CD4-positive, alpha-beta T cell treated with Interleukin-17A for 1 hour (primary cell): ENCODE measurements at regions not wholly inside any gene's neighbourhood (a gene's known extent, or its start where the extent isn't known, plus 50 kb on each side); places are given as distances from the start of the nearest gene placed in this dataset.
A peak's percentile ranks its signal among the peaks of the same experiment; 100 is the strongest.
"Not testable (repeated sequence)": the region's sequence is repeated elsewhere in the genome, so short reads cannot be mapped to it uniquely, and the experiment has no call there.

Source experiments
- DNase-seq: peaks from one replicate; pipeline ENCODE4 v3.0.0-alpha.2; 2020

DNA sequence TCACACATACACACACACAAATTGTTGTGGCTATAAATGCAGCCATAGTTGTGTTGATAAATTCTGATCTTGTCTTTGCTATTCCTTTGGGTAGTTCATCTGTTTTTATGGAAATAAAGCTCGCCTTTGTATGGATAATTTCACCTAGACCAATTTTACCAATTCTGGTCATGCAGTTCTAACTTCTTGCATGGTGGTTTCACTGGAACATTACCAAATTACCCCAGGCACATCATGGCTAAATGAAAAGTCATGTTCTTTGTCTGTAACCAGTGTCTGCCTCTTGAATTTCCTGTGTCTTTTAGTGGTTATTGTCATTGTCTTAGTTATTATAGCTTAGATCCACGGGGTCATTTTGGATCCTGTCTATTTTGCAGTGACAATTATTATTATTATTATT, 50.3 kb upstream of the TMC1 start:
- no peak for DNase-seq

DNA sequence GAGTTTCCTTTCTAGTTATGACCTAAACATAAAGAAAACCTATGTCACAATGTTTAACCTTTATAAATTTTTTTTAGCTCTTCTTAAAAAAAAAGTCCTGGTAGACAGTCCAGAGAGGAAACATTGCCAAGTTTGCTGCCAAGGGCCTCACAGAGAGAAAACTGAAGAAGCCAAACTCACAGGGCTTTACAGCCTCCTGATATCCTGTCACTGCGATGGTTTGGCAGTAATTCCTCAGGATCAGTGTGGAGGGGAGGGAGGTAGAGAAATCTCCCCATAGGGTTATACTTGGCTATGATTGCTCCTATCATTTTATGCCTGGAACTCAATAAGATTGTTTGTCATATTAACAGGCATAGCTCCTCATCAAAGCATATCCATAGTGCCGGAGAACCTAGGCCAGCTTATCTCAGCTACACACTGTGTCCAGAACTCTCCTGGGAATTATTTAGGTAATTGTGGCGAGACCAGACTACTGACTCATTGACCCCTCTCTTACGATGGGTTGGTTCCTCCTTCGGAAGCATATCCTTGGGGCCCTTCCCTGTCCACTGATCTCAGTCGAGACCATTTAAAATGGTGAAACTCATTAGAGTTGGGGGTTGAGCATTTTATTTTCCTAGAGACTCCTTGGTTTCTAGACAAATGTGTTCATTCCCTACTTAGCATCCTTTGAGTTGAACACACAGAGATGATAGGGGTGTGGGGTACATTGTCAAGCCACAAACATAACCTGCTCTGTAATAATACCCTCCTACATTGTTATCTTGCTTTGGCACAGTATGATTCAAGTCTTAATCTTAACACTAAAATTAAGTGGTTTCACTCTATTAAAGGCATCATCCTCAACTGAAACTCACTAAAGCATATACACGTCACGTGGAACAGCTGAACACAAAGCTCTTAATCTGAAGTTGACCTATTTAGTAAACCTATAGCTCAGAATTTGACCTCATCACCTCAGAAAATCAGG, 53.4 kb upstream of the TMC1 start:
- no peak for DNase-seq

DNA sequence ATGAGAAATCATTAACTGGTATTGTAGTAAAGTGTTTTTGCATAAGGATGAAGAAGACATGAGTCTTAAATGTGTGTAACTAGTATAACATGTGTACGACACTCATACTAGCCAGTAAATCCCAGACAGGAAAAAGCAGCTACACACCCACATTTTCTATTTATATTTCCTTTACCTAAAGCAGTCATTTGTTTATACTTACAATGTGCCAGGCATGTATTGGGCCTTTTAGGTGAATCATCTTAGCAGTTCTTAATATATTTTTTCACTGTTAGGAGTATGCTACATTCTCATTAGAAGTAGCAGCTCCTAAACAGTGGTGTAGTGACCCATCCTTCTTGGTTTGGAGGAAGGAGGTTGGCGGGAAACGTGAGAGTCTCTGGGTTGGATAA, 55.8 kb upstream of the TMC1 start:
- no peak for DNase-seq

DNA sequence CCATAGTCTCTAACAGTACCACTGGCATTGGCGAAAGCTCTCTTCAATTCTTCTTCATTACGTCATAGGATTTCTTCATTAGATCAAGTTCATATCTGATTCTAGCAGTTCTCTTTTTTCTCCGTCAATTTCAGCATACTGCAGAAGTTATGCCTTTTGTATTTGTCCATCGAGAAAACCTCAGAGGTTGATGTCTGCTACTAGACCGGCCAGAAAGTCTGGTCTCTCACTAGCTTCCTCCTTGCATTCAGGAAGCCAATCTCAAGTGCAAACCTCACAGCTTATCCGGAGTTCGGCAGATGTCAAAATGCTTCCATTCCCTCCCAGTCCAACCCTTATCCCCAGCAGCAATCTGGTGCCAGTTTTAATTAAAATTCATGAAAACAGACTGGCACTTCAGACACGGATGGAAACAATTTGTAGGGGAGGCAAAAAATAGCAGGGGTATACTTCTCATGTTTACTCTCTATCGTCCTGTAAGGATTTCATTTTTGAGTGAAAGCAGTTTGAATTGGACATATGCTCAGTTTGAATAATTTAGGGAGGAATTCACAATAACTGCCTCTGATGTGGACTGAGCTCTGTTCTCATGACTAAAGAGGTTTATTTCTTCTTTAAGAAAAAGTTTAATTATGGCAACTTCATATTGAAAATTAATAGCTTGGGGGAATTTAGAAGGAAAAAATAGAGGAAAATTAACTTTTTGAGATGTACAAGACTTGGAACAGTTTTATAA, 56.4 kb upstream of the TMC1 start:
- DNase-seq: no peak

DNA sequence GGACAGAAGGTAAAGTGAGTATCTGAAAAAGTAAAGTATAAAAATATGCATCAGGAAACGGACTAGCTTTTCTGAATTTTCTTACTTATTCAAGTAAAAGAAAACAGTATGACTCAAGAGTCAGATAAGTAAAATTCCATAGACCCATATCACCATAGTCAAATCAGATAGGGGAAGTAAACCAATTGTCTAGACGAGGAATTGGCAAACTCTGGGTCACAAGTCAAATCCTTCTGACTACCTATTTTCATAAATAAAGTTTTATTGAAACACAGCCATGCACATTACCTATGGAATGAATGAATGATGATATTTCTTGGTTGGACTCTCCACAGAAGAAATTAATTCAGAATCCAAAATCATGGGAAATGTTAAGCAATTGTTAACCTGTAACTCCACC, 59.1 kb upstream of the TMC1 start:
- DNase-seq: no peak

DNA sequence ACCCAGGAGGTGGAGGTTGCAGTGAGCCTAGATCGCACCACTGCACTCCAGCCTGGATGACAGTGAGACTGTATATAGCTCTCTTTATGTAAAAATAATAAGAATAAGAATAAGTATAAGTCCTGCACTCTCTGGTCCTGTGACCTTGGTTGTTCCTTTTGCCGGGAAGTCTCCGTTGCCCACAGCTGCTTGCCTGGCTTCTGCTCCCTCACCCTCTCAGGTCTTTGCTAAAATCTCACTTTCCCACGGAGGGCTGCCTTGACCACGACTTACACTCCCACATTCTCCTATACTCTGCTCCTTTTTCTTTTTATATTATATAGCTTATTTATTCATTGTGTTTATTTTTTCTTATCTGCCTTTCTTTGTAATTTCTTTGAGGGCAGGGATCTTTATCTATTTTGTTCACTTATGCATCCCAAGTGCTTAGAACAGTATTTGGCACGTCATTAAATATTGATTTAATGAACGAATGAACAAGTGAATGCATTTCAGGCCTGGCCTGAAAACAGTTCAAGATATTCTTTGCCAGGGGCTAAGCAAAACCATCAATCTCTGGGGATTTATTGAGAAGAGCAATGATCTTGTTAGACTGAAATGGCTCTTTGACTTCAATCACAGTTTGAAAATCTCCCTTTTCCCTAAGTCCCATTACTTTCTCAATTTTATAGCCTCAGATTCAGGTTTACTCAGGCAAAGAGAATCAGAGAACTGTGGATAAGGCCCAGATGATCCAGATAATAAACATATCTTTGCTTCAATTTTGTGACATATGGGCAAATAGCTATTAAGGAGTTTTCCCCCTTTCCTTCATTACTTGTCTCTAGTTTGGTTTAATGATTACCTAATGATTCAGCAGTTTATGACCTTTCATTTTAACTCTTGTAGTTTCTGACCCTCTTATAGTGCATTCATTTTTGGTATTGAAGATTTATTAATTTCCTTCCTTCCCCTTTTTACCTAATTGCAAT, 60.8 kb upstream of the TMC1 start:
- no peak for DNase-seq

DNA sequence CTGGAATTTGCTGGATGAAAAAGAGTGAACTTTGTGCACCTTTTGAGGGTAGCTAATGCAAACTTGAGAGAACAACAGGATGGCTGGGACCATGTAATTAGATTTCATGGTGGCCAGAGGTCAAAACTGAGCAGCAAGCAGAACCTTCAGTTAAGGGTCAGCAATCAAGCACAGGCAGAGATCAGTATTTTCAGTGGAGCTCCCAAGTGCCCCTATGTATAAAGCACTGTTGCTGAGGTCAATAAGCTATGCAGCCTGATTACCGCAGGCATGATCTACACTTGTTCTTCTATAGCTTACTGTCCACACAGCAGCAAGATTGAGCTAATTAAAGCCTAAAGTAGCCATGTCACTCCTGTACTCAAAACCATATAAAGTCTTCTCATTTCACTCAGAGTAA, 62.1 kb upstream of the TMC1 start:
- DNase-seq: no peak

DNA sequence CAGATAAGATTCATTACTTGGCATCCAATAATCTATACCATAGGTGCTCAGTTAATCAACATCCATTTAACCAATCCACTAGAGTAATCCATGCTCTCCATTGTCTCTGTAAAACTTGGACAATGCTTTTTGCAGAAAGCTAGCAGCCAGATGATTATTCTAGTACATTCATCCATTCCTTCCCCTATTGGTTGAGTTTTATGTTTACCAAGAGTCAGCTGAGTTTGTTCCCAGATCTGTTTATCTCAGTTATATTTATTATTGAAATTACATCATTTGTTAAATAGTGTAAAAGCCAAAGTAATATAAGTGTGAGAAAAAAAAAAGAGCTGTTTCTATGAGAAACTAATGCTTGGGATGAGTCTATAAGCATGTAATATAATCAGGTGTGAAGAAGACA, 63.3 kb upstream of the TMC1 start:
- DNase-seq: no peak

DNA sequence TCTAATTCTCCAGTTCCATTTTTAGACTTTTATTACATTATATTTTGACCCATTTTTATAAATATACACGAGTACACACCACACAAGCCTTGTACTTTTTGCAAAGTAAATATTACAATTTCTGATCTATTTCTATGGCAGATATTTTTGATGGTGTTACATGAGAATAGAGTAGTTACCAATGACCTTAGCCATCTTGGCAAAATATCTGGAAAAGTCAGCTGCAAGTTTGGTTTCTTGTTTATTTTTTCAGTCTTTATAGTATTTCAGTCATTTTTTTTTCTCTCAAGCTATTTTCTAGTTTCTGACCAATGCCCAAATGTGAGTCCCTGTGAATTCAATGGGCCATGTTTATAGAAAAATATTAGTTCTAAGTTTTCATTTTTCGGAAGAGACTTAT, 64.0 kb upstream of the TMC1 start:
- no peak for DNase-seq

DNA sequence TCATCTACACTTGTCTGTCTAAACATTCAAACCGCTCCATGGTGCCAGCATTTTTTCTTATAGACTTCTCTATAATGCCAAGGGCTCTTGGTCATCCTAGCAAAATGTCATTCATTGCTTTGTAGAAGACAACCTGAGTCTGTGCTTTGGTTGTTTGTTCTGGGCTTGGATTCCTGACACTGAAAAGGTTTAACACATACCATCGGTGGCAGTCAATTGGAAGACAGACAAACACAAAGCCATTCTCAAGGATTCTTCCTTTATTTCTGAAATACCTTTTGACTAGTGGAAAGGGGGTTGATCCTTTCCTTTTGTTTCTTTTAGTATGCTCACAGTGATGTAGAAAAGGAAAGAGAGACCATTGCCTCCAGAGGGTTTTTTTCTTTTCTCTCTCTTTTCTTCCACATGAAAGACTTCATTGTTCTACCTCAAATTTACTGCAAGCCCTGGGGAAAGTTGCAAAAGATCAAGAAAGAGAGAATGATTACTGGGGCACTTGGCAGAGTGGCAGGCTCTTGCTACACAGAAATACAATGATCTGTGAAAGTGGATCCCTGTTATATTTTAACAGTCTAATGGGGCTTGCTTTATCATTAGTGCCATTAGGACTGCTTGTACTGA, 66.4 kb upstream of the TMC1 start:
- DNase-seq: no peak

DNA sequence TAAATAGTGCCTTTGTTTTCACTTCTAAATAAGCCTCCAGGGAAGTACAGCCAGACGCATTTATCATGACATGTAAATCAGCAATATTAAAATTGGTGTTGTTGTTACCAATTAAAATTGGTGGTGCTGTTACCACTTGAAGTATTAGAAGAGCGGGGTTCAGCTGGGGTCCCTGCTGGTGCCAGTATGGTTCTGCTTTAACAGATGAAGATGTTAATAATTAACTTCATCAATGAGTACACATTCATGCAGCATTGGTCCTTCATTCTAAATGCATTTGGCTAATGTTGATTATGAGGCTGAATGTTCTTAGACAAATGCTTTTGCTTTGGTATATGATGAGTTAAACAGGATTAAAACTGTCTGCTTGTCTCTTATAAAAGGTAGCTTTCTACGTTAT, 67.6 kb upstream of the TMC1 start:
- DNase-seq: no peak

DNA sequence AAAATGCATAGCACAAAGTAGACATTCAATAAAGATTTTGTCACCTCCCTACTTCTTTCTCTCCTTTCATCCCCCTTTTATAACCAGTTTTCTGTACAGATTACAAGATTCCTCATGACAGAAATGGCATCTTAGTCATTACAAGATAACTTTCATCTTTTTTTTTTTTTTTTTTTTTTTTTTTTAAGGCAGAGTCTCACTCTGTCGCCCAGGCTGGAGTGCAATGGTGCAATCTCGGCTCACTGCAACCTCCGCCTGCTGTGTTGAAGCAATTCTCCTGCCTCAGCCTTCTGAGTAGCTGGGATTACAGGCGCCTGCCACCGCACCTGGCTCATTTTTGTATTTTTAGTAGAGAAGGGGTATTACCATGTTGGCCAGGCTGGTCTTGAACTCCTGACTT, 75.2 kb upstream of the TMC1 start:
- DNase-seq: not testable (repeated sequence)

DNA sequence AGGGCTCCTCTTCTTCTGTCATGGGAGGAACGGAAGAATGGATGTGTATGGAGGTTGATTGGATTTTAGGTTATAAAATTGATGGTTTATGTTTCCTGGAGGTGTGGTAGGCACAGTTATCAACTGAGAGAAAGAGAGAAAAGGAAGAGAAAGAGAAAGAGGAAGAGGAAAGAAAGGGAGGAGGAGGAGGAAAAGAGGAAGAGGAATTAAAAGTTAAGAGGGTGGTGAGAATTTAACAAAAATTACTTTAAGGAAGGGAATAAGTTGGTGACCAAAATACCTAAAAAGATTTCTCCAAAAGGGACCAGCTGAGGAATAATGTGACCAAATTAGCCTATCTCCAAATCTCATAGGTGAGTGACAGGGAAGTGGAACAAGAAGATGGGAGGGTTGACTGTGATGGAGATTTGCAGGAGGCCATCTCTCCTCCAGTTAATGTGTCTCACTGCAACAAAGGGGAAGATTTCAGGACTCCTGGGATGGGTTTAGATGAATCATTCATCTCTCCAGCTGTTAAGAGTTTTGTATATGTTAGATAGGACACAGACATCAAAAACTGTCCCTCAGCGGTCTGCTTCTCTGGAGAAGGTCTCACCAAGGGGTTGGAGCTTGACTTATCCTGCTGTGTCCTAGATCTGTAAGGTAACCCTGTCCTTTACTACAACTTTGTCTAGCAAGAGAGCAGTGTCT, 76.0 kb upstream of the TMC1 start:
- no peak for DNase-seq

DNA sequence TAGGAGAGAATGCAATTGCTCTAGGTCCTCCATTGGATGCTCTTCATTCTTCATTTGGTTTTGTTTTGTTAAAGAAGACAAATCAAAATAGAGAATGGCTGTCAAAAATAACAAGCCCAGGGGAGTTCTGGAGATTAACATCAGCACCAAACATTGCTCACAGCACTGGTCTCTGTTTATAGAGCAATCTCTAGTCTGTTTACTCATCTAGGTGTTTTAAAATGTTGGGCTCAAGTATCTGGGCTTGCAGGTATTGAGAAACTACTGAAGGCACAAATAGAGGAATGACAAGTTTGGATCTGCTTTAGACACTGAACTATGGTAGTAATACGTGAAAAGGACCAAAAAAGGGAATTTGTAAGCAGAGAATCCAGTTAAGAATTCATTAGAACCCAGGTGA, 77.0 kb upstream of the TMC1 start:
- no peak for DNase-seq

DNA sequence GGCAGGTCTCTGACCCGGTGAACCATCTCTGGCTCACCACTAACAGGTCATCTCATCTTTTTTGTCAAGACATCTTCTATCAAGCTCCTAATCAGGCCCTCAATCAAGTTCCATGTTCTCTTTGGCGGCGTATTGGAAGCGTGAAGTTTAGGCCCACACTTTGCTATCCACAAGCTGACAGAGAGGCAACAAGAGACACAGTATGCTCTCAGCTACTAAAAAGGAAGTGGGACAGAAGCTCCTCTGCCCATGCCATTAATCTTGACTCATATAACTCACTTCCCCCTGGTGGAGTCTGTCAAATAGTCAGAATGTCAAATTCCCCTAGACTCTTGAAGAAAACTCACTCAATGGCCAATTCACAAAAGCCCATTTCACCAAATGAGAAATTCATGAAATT, 77.6 kb upstream of the TMC1 start:
- DNase-seq: peak; percentile 36

DNA sequence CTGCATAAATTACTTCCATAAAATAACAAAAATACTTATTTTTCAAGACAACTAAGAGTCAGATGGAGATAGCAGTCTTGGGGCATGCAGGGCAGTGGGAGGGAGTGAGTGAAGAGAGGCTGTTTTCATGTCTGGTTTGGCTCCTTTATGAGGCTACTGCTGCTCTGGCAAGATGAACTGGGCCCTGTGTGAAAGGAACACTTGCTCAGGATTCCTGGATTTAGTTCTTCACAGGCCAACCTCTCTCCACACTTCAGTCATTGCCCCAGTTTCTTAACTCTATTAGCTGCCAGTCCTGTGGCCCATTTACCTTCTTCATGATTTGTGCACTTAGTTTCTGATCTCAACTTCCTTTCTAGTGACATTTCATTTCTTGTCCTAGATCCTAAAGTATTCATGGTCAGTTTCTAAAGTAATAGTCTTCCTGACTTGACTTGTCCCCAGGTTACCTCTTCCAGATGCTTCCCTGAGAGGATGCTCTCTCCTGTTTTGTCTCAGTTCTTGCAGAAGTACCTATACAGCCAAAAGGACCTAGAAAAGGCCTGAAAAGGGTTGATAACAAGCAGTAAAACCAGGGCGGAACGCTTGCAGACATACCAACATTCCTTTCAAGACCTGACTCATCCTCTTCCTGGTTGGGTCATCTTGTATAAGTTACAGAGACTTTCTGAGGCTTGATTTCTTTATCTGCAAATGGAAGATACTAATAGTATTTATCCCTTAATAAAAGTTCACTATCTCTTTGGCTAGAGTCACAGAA, 77.0 kb upstream of the ZFAND5 start:
- no peak for DNase-seq

DNA sequence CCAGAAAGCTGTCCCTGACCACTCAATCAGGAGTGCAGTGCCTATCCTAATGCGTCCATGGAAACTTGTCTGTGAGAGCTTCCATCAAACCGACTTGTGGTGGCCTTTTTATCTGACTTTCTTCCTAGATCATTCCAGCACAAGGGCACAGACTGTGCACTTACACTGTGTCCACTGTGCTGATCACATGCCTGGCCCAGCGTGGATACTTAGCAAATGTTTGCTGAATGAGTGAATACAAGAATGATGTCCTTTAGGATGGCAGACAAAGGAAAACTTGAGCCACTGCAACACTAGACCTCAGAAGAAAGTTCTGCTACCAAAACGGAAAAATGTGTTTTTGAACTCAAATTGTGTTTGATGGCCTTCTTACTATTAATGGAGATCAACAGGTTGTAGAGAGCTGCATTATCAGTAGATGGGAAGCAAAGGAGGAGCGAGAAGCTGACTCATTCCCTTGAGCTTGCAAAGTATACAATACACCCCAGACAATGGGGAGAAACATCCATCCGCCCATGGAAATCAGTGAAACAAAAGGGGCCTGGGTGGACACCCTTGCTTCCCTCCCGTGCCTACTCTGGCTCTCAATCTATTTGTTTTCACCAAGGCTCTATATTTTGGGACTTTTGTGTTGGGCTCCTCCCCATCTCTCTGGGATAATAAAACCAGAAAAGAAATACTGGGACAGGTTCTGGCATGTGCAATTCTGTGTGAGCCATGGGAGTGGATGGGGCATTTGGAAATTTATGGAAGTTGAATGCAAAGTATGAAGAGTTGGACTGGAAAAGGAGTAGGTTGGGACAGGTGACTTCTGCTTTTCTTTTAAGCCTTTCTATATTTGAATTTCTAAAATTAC, 76.2 kb upstream of the ZFAND5 start:
- no peak for DNase-seq

DNA sequence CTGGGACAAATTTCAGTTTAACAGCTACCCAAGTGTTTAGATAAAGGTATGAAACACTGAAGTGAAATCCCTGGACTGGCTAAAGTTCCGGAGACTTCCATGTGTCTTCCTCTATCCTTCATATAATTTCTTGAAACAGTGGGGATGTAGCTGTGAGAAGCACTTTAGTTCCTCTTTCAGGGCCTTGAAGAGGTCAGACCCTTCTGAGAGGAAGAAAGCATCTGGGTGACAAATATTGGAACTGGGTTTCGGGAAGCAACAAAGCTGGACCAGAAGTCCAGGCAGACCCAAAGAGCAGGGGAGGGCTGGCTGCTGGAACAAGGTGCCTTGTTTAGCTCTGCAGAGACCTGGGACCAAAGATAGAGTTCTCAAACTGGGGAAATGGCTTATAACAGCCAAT, 75.4 kb upstream of the ZFAND5 start:
- DNase-seq: no peak

DNA sequence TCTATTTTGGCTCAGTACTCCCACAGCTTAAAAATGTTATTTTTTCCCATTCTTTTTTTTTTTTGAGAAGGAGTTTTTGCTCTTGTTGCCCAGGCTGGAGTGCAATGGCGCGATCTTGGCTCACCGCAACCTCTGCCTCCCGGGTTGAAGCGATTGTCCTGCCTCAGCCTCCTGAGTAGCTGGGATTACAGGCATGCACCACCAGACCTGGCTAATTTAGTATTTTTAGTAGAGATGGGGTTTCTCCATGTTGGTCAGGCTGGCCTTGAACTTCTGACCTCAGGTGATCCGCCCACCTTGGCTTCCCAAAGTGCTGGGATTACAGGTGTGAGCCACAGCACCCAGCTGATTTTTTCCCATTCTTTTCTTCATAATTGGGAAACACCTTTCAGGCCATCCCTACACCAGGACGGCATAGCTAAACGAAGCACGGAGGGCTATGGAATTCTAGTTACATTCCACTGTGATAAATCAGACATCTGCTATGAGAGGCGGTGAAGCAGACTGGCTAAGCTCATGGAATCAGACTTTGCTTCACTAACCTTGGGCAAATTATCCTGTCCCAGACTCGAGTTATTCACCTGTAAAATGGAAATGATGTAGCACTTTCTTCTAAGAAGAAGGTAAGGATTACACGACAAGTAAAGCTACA, 68.7 kb upstream of the ZFAND5 start:
- DNase-seq: not testable (repeated sequence)

DNA sequence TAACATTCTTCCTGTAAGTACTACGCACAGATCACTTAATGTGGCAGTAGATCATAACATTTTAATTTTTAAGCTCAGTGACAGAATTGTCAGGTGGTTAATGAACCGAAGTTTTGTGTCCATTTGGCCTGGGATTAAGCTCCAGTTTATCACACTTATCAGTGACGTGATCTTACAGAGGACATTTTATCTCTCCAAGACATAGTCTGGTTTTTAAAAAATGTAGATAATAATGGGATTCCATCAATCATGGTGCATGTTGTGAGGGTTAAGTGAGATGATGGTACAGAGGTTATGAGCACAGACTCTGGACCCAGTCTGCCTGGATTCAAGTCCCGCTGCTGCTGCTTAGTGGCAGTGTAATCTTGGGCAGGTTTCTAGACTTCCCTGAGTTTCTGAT, 66.0 kb upstream of the ZFAND5 start:
- no peak for DNase-seq
